Epithelial cell of prostate (primary cell): ENCODE measurements at regions not wholly inside any gene's neighbourhood (a gene's known extent, or its start where the extent isn't known, plus 50 kb on each side); places are given as distances from the start of the nearest gene placed in this dataset.
A peak's percentile ranks its signal among the peaks of the same experiment; 100 is the strongest.
"Not testable (repeated sequence)": the region's sequence is repeated elsewhere in the genome, so short reads cannot be mapped to it uniquely, and the experiment has no call there.

Experiments used
- DNase-seq: peaks from one replicate; pipeline ENCODE4 v3.0.0-alpha.2; 2011; ENCODE audit warnings: low read depth, low spot score
- H3K27ac ChIP-seq: fragments of 450-650 bp; 2 replicates; pipeline ENCODE4 v1.5.1; 2017; ENCODE audit warnings: mild to moderate bottlenecking

GRCh38 chr7:149637911-149638565 is 135.3 kb downstream of the ZNF467 start:
- DNase-seq = no peak
- no peak overlapping the region for H3K27ac ChIP-seq

GRCh38 chr7:149635561-149636329 is 137.6 kb downstream of the ZNF467 start:
- DNase-seq = no peak
- H3K27ac ChIP-seq = no peak overlapping the region

- H3K27ac ChIP-seq = no peak overlapping the region
- DNase-seq = no peak
Observed at GRCh38 chr7:149633976-149634945, 136.7 kb upstream of the ZNF746 start.

GRCh38 chr7:149628361-149629149 is 130.9 kb upstream of the ZNF746 start:
- DNase-seq, H3K27ac ChIP-seq: not testable (repeated sequence)

GRCh38 chr7:149627911-149628310 is 130.3 kb upstream of the ZNF746 start:
- no peak overlapping the region for H3K27ac ChIP-seq
- no peak for DNase-seq

GRCh38 chr7:149626972-149627371 is 129.4 kb upstream of the ZNF746 start:
- no peak overlapping the region for H3K27ac ChIP-seq
- no peak for DNase-seq

GRCh38 chr7:149625947-149626392 is 128.4 kb upstream of the ZNF746 start:
- H3K27ac ChIP-seq = no peak overlapping the region
- DNase-seq = no peak

GRCh38 chr7:149625340-149625946 is 127.8 kb upstream of the ZNF746 start:
- no peak for DNase-seq
- H3K27ac ChIP-seq = no peak overlapping the region

- H3K27ac ChIP-seq = peak overlapping the region; percentile 83
- DNase-seq = peak; percentile 76
Observed at GRCh38 chr7:149624419-149625339, 127.1 kb upstream of the ZNF746 start.

GRCh38 chr7:149624006-149624405 is 126.4 kb upstream of the ZNF746 start:
- no peak for DNase-seq
- peak overlapping the region; percentile 83 for H3K27ac ChIP-seq

- not testable (repeated sequence) for DNase-seq
- peak overlapping the region; percentile 83 for H3K27ac ChIP-seq
Observed at GRCh38 chr7:149623262-149623997, 125.8 kb upstream of the ZNF746 start.

- no peak for DNase-seq
- H3K27ac ChIP-seq = peak overlapping the region; percentile 83
Observed at GRCh38 chr7:149622444-149623210, 125.0 kb upstream of the ZNF746 start.

GRCh38 chr7:149621776-149622175 is 124.2 kb upstream of the ZNF746 start:
- no peak overlapping the region for H3K27ac ChIP-seq
- no peak for DNase-seq

- no peak overlapping the region for H3K27ac ChIP-seq
- DNase-seq = no peak
Observed at GRCh38 chr7:149620961-149621360, 123.4 kb upstream of the ZNF746 start.

GRCh38 chr7:149616898-149617297 is 119.3 kb upstream of the ZNF746 start:
- no peak overlapping the region for H3K27ac ChIP-seq
- DNase-seq = no peak

- no peak overlapping the region for H3K27ac ChIP-seq
- no peak for DNase-seq
Observed at GRCh38 chr7:149615690-149616270, 118.2 kb upstream of the ZNF746 start.
